Loucy (cell line): ENCODE measurements at regions not wholly inside any gene's neighbourhood (a gene's known extent, or its start where the extent isn't known, plus 50 kb on each side); places are given as distances from the start of the nearest gene placed in this dataset.
"Not testable (repeated sequence)": the region's sequence is repeated elsewhere in the genome, so short reads cannot be mapped to it uniquely, and the experiment has no call there.

Experiments
- H2AFZ ChIP-seq: fragments of 200-600 bp; sonication (generic); 2 replicates; pipeline ENCODE4 v1.6.0; 2016; ENCODE audit warnings: antibody characterized with exemption, mild to moderate bottlenecking, low read length, moderate library complexity
- H3F3A ChIP-seq: fragments of 200-600 bp; 2 replicates; pipeline ENCODE4 v1.6.0; 2016; ENCODE audit warnings: antibody characterized with exemption, low read depth, mild to moderate bottlenecking
- H3K27me3 ChIP-seq: fragments of 200-600 bp; sonication (generic); 2 replicates; pipeline ENCODE4 v1.6.1; 2014; ENCODE audit warnings: low read length, mild to moderate bottlenecking; ENCODE audit not compliant: insufficient read depth, poor library complexity, severe bottlenecking
- H3K36me3 ChIP-seq: fragments of 200-600 bp; sonication (generic); 2 replicates; pipeline ENCODE4 v1.6.1; 2016; ENCODE audit warnings: low read length; ENCODE audit not compliant: insufficient read depth
- H3K4me1 ChIP-seq: fragments of 200-600 bp; sonication (generic); 2 replicates; pipeline ENCODE4 v1.5.1; 2014; ENCODE audit warnings: low read length, mild to moderate bottlenecking; ENCODE audit not compliant: insufficient read depth, poor library complexity, severe bottlenecking
- H3K4me2 ChIP-seq: fragments of 200-600 bp; sonication (generic); 2 replicates; pipeline ENCODE4 v1.6.0; 2014; ENCODE audit warnings: antibody characterized with exemption, low read length, low read depth, mild to moderate bottlenecking; ENCODE audit not compliant: poor library complexity, severe bottlenecking
- H3K4me3 ChIP-seq: fragments of 200-600 bp; sonication (generic); 2 replicates; pipeline ENCODE4 v1.5.1; 2014; ENCODE audit warnings: low read length, mild to moderate bottlenecking, mixed read lengths; ENCODE audit not compliant: poor library complexity, severe bottlenecking
- H3K79me2 ChIP-seq: fragments of 200-600 bp; sonication (generic); 2 replicates; pipeline ENCODE4 v1.6.1; 2014; ENCODE audit warnings: low read length; ENCODE audit not compliant: insufficient read depth
- H3K9ac ChIP-seq: fragments of 200-600 bp; sonication (generic); 2 replicates; pipeline ENCODE4 v1.6.0; 2014; ENCODE audit warnings: mild to moderate bottlenecking, low read depth, low read length, moderate library complexity; ENCODE audit not compliant: poor library complexity, severe bottlenecking
- H3K9me2 ChIP-seq: fragments of 200-600 bp; sonication (generic); replicated peaks from 2 replicates; pipeline ENCODE4 v1.6.1; 2016; ENCODE audit warnings: low read depth, low read length, mixed read lengths
- H3K9me3 ChIP-seq: fragments of 200-600 bp; sonication (generic); 2 replicates; pipeline ENCODE4 v1.6.1; 2014; ENCODE audit warnings: mild to moderate bottlenecking, antibody characterized with exemption, low read length, low read depth; ENCODE audit not compliant: insufficient read depth
- H4K20me1 ChIP-seq: fragments of 200-600 bp; sonication (generic); 2 replicates; pipeline ENCODE4 v1.6.0; 2014; ENCODE audit warnings: antibody characterized with exemption, low read length, mild to moderate bottlenecking; ENCODE audit not compliant: insufficient read depth, poor library complexity, severe bottlenecking
- EZH2phosphoT487 ChIP-seq: fragments of 200-600 bp; IDR thresholded peaks from 2 replicates; pipeline ENCODE4 v1.6.1; 2018; ENCODE audit warnings: antibody characterized with exemption, mild to moderate bottlenecking, moderate library complexity, borderline replicate concordance
- TF ChIP-seq, protein P1 (sequence below): fragments of 200-600 bp; sonication (generic); conservative IDR thresholded peaks from 2 replicates; pipeline ENCODE4 v1.5.1; 2014; ENCODE audit warnings: mild to moderate bottlenecking, antibody characterized with exemption, low read length

- Histone ChIP-seq H2AFZ (no peak overlapping the region), H3K9ac (no peak overlapping the region), H3K4me1 (no peaks in the 10 kb centered on the region), H4K20me1 (no peaks in the 10 kb centered on the region), H3K4me3 (no peak overlapping the region), H3K36me3 (no peaks in the 10 kb centered on the region), H3K4me2 (no peak overlapping the region), H3K9me3 (no peaks in the 10 kb centered on the region), H3K79me2 (no peaks in the 10 kb centered on the region), H3K9me2 (no peaks in the 10 kb centered on the region), H3F3A (no peaks in the 10 kb centered on the region), H3K27me3 (no peaks in the 10 kb centered on the region)
- no peak for TF ChIP-seq EZH2phosphoT487
- TF ChIP-seq, protein P1, sequence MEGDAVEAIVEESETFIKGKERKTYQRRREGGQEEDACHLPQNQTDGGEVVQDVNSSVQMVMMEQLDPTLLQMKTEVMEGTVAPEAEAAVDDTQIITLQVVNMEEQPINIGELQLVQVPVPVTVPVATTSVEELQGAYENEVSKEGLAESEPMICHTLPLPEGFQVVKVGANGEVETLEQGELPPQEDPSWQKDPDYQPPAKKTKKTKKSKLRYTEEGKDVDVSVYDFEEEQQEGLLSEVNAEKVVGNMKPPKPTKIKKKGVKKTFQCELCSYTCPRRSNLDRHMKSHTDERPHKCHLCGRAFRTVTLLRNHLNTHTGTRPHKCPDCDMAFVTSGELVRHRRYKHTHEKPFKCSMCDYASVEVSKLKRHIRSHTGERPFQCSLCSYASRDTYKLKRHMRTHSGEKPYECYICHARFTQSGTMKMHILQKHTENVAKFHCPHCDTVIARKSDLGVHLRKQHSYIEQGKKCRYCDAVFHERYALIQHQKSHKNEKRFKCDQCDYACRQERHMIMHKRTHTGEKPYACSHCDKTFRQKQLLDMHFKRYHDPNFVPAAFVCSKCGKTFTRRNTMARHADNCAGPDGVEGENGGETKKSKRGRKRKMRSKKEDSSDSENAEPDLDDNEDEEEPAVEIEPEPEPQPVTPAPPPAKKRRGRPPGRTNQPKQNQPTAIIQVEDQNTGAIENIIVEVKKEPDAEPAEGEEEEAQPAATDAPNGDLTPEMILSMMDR, result no peak
Measured at GRCh38 chr5:23411200-23411599, 96.2 kb upstream of the PRDM9 start.

GRCh38 chr5:23410775-23411174 lies 96.6 kb upstream of the PRDM9 start:
- not testable (repeated sequence) for H4K20me1 ChIP-seq, H3K4me3 ChIP-seq, H3K36me3 ChIP-seq, H3K9me2 ChIP-seq, H3K4me2 ChIP-seq, H3K9me3 ChIP-seq, H2AFZ ChIP-seq, H3K27me3 ChIP-seq, H3F3A ChIP-seq, H3K4me1 ChIP-seq, H3K79me2 ChIP-seq, H3K9ac ChIP-seq

DNA sequence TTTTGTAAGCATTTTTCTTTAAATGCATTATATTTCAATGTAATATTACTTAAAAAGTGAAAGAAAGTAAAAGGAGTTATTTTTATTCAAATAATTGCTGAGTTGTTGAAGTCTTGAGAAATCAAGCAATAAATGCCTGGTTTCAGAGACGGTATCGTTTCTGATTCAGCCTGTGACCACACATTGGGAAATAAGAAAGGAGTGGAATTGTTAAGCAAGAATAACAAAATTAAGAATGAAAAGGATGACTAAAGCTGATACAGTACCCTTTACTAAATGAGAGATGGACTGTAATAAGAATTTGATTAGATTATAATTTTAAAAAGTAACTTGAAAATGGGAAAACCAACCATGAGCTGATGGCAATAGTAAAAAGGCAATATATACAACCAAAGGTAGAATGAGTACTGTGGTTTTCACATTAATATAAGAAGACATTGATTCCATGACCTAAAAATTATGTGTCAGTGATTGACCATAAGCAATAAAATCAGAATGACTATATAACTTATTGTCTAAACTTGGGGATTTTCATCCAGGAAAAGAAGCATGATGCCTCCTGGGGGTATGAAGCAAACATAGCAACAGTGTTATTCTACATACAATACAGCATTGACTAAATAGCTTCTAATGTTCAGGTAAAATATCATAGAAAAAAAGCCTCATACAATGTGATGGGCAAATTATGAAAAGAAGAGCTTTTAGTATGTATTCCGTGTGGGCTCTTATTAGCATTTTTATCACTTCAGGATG lies 101.9 kb upstream of the PRDM9 start:
- H3K36me3 ChIP-seq, result no peaks in the 10 kb centered on the region
- no peak overlapping the region for H3K9ac ChIP-seq
- H3F3A ChIP-seq, result no peaks in the 10 kb centered on the region
- no peak for TF ChIP-seq EZH2phosphoT487
- no peaks in the 10 kb centered on the region for H3K9me3 ChIP-seq
- H3K27me3 ChIP-seq, result no peaks in the 10 kb centered on the region
- H3K79me2 ChIP-seq, result no peaks in the 10 kb centered on the region
- no peaks in the 10 kb centered on the region for H4K20me1 ChIP-seq
- no peak overlapping the region for H3K4me2 ChIP-seq
- H3K4me3 ChIP-seq, result no peak overlapping the region
- no peaks in the 10 kb centered on the region for H3K4me1 ChIP-seq
- H3K9me2 ChIP-seq, result no peaks in the 10 kb centered on the region
- H2AFZ ChIP-seq, result no peak overlapping the region

DNA sequence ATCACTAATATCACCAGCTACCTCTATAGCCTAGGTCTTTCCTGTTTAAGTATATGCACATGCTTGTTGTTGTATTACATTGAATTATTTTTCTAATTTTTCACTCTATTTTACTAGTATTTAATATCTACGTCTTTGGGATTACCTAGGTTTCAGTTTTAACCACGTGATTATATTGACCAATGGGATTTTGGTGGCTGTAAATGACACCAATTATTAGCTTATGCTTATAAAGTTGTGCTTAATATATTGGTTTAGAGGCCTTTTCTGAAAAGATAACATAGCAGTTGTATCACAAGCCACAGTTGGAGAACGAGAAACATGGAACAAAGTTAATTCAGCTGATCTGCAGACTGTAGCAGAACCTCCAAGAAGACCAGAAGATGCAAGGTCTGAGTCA lies 104.8 kb upstream of the PRDM9 start:
- H3K4me1 ChIP-seq, result no peaks in the 10 kb centered on the region
- no peaks in the 10 kb centered on the region for H3K79me2 ChIP-seq
- no peak overlapping the region for H3K9ac ChIP-seq
- no peaks in the 10 kb centered on the region for H3K9me3 ChIP-seq
- no peak overlapping the region for H3K4me3 ChIP-seq
- no peaks in the 10 kb centered on the region for H3K27me3 ChIP-seq
- H3K36me3 ChIP-seq, result no peaks in the 10 kb centered on the region
- no peak overlapping the region for H2AFZ ChIP-seq
- H3K4me2 ChIP-seq, result no peak overlapping the region
- no peaks in the 10 kb centered on the region for H3F3A ChIP-seq
- TF ChIP-seq, protein P1, result no peak
- TF ChIP-seq EZH2phosphoT487, result no peak
- no peaks in the 10 kb centered on the region for H4K20me1 ChIP-seq
- H3K9me2 ChIP-seq, result no peaks in the 10 kb centered on the region
